HepG2 (cell line): ENCODE measurements at regions not wholly inside any gene's neighbourhood (a gene's known extent, or its start where the extent isn't known, plus 50 kb on each side); places are given as distances from the start of the nearest gene placed in this dataset.

Source experiments
- ATAC-seq: fragments of 200-7000 bp; cut with Tn5 transposase; 3 replicates; pipeline ENCODE4 v1.9.1; 2020; ENCODE audit warnings: mild to moderate bottlenecking, moderate library complexity
- BruUV-seq: library from RNA; stranded (reverse); fragments of 400-500 nt; replicated peaks from 2 replicates; lab custom pipeline; 2021; lab: Mats Ljungman, UMichigan
- CTCF ChIA-PET: fragments of 300-600 bp; formaldehyde crosslinking; extraction: SDS; loops from one replicate; lab custom pipeline; 2021; ENCODE audit warnings: low total read pairs, inconsistent platforms, low intra/inter-chr PET ratio; lab: Yijun Ruan, JAX
- POLR2A ChIA-PET: fragments of 350-600 bp; sonication (Branson Sonifier 250); formaldehyde crosslinking; loops from one replicate; lab custom pipeline; 2020; ENCODE audit warnings: antibody characterized with exemption, inconsistent platforms; lab: Yijun Ruan, JAX
- DNase-seq: peaks from one replicate; pipeline ENCODE4 v3.0.0-alpha.2; 2015; ENCODE audit warnings: low spot score
- FAIRE-seq: peaks from 3 replicates; lab custom pipeline; 2011; peaks lifted over from hg19 to GRCh38; lab: Jason Lieb, UNC
- H2AFZ ChIP-seq: one replicate; pipeline ENCODE4 v1.6.1; 2011; ENCODE audit warnings: low read length, inconsistent platforms
- H3K27ac ChIP-seq: fragments of 300-600 bp; 3 replicates; pipeline ENCODE4 v1.8.0; 2011; ENCODE audit warnings: mixed run types, mild to moderate bottlenecking, mixed read lengths, low read length, inconsistent platforms; ENCODE audit not compliant: insufficient read depth; ENCODE audit errors: extremely low read length
- H3K27me3 ChIP-seq, 2 experiments: fragments of 200-600 bp in 1 of 2; 2 replicates in 1 of 2; 3 replicates in 1 of 2; pipeline versions ENCODE4 v1.6.0 to v1.8.0; 2011; ENCODE audit warnings: low read length in 2 of 2, mild to moderate bottlenecking in 2 of 2, moderate library complexity in 2 of 2, inconsistent platforms in 1 of 2; ENCODE audit not compliant: insufficient read depth in 2 of 2, control insufficient read depth in 1 of 2
- H3K36me3 ChIP-seq, 2 experiments: fragments of 200-600 bp in 1 of 2; replicated peaks in 1 of 2; 2 replicates in 1 of 2; 3 replicates in 1 of 2; pipeline versions ENCODE4 v1.5.1 to v1.8.0; 2011; ENCODE audit warnings: low read length in 2 of 2, inconsistent platforms in 1 of 2; ENCODE audit not compliant: insufficient read depth in 2 of 2, control insufficient read depth in 1 of 2
- H3K4me1 ChIP-seq: 2 replicates; pipeline ENCODE4 v1.5.1; 2012; ENCODE audit warnings: low read length, inconsistent platforms; ENCODE audit not compliant: insufficient read depth
- H3K4me2 ChIP-seq: 2 replicates; pipeline ENCODE4 v1.6.0; 2011; ENCODE audit warnings: low read depth, low read length, inconsistent platforms
- H3K4me3 ChIP-seq, 3 experiments: fragments of 200-600 bp in 1 of 3; sonication (generic), shearing (Covaris generic) in 1 of 3; replicated peaks in 1 of 3; 2 replicates each; pipeline ENCODE4 v1.5.1; 2011 to 2016; ENCODE audit warnings: low read length in 3 of 3, inconsistent platforms in 2 of 3, low read depth in 2 of 3, mild to moderate bottlenecking in 2 of 3, control low read depth in 1 of 3, mixed read lengths in 1 of 3; ENCODE audit not compliant: insufficient read depth in 1 of 3
- H3K79me2 ChIP-seq: one replicate; pipeline ENCODE4 v1.6.1; 2011; ENCODE audit warnings: low read length, inconsistent platforms; ENCODE audit not compliant: insufficient read depth
- H3K9ac ChIP-seq: 2 replicates; pipeline ENCODE4 v1.6.0; 2011; ENCODE audit warnings: mild to moderate bottlenecking, low read depth, low read length, inconsistent platforms; ENCODE audit not compliant: insufficient read depth
- H3K9me3 ChIP-seq: 2 replicates; pipeline ENCODE4 v1.5.1; 2012; ENCODE audit warnings: mild to moderate bottlenecking, low read length
- H4K20me1 ChIP-seq: 2 replicates; pipeline ENCODE4 v1.6.0; 2011; ENCODE audit warnings: inconsistent platforms, mild to moderate bottlenecking, low read length, moderate library complexity; ENCODE audit not compliant: insufficient read depth
- ARID4A ChIP-seq: sonication (generic); formaldehyde crosslinking; IDR thresholded peaks from 2 replicates; pipeline ENCODE4 v1.5.0; 2020; ENCODE audit warnings: mild to moderate bottlenecking, missing genetic modification reagents, borderline replicate concordance
- ARNT2 ChIP-seq: sonication (generic); formaldehyde crosslinking; IDR thresholded peaks from 2 replicates; pipeline ENCODE4 v1.8.0; 2022; ENCODE audit warnings: mild to moderate bottlenecking, low read depth, missing genetic modification reagents, moderate library complexity
- ATF7 ChIP-seq, 2 experiments: fragments of 450-650 bp in 1 of 2; sonication (generic) in 1 of 2; formaldehyde crosslinking in 1 of 2; IDR thresholded peaks; 2 replicates each; pipeline versions ENCODE4 v1.4.0 to v1.6.1; 2016 to 2020; ENCODE audit warnings: antibody characterized with exemption in 1 of 2, mild to moderate bottlenecking in 1 of 2, missing genetic modification reagents in 1 of 2
- EHMT2 ChIP-seq: fragments of 200-600 bp; sonication (generic); IDR thresholded peaks from 2 replicates; pipeline ENCODE4 v1.7.0; 2017; ENCODE audit warnings: antibody characterized with exemption, low read depth, low read length, borderline replicate concordance
- MEF2D ChIP-seq: sonication (generic); formaldehyde crosslinking; IDR thresholded peaks from 2 replicates; pipeline ENCODE4 v1.5.1; 2020; ENCODE audit warnings: mild to moderate bottlenecking, missing genetic modification reagents
- MTF1 ChIP-seq: sonication (generic); formaldehyde crosslinking; IDR thresholded peaks from 2 replicates; pipeline ENCODE4 v1.5.0; 2020; ENCODE audit warnings: missing genetic modification reagents
- NFIB ChIP-seq: sonication (generic); formaldehyde crosslinking; IDR thresholded peaks from 2 replicates; pipeline ENCODE4 v1.9.0; 2021; ENCODE audit warnings: missing genetic modification reagents, mild to moderate bottlenecking, borderline replicate concordance
- RAD21 ChIP-seq: fragments of 450-650 bp; formaldehyde crosslinking; IDR thresholded peaks from 2 replicates; pipeline ENCODE4 v1.5.0; 2020; ENCODE audit warnings: mild to moderate bottlenecking
- SMC3 ChIP-seq: IDR thresholded peaks from 2 replicates; pipeline ENCODE4 v1.6.1; 2011; ENCODE audit warnings: low read length, improper control_type of control experiment
- ZNF318 ChIP-seq: sonication (generic); formaldehyde crosslinking; IDR thresholded peaks from 2 replicates; pipeline ENCODE4 v1.4.0; 2020; ENCODE audit warnings: mild to moderate bottlenecking, missing genetic modification reagents
- ZNF501 ChIP-seq: sonication (generic); formaldehyde crosslinking; IDR thresholded peaks from 2 replicates; pipeline ENCODE4 v1.5.1; 2020; ENCODE audit warnings: mild to moderate bottlenecking, moderate library complexity, missing genetic modification reagents
- WGBS: methylation state at CpG from one replicate; pipeline ENCODE4 v1.1.6; 2017; ENCODE audit warnings: low lambda C conversion rate; 5-methylcytosine and 5-hydroxymethylcytosine counted together
- in situ Hi-C: cut with HindIII; loops from 2 replicates; pipeline ENCODE4 v1.10.0; 2017; ENCODE audit warnings: low pct_unique_long_range_greater_than_20kb; ENCODE audit not compliant: extremely low pct_ligation_motif_present
- intact Hi-C: fragments of 100-400 bp; cut with micrococcal nuclease; formaldehyde crosslinking; loops from one replicate; pipeline ENCODE4 v1.10.0; 2022; ENCODE audit not compliant: unreplicated experiment

GRCh38 chr2:118202707-118203303 is 114.5 kb downstream of the INSIG2 start:
- in situ Hi-C loops = no loop called here
- H2AFZ ChIP-seq = no peak overlapping the region
- no peak overlapping the region for H3K27ac ChIP-seq
- H3K4me2 ChIP-seq = no peak overlapping the region
- intact Hi-C loops = loop anchor here (1.0 to 5.0 kb wide), 2 partner anchors 156 to 664 kb away; no protein-coding TSS in a partner anchor
- no peak overlapping the region for H3K4me3 ChIP-seq
- H3K4me1 ChIP-seq = no peaks in the 10 kb centered on the region
- H3K36me3 ChIP-seq = no peaks in the 10 kb centered on the region
- no TSS peak for BruUV-seq
- ATAC-seq (peak; percentile 96), DNase-seq (peak; percentile 54), FAIRE-seq (peak; percentile 82)
- WGBS = 15% methylated on average over 8 of the region's 8 CpGs
- no peaks in the 10 kb centered on the region for H3K9me3 ChIP-seq
- H4K20me1 ChIP-seq = no peaks in the 10 kb centered on the region
- H3K9ac ChIP-seq = no peak overlapping the region
- no peaks in the 10 kb centered on the region for H3K79me2 ChIP-seq
- ChIA-PET POLR2A (no interaction called here), CTCF (interaction anchor here (0.9 to 1.6 kb wide), 3 partner anchors 156 to 662 kb away, joined by 3 to 9 read pairs (median 3); no protein-coding TSS in a partner anchor)
- H3K27me3 ChIP-seq = no peaks in the 10 kb centered on the region
- TF ChIP-seq MEF2D = 0 out of 2 replicates have a peak, but pooled peaks have one; percentile 28
- TF ChIP-seq EHMT2 = no peak
- TF ChIP-seq ATF7 (IDR thresholded peaks at IDR 0.05) = no peak
- no peak for TF ChIP-seq ATF7 (CRISPR knock-in tag; IDR thresholded peaks at IDR 0.05)
- peak; percentile 43; the same call in 1 of the 2 replicates for TF ChIP-seq ARNT2 (CRISPR knock-in tag)
- peak; percentile 69; the same call in 1 of the 2 replicates for TF ChIP-seq SMC3
- 0 out of 2 replicates have a peak, but pooled peaks have one; percentile 17 for TF ChIP-seq ARID4A (CRISPR knock-in tag)
- TF ChIP-seq RAD21 = 0 out of 2 replicates have a peak, but pooled peaks have one; percentile 45
- 0 out of 2 replicates have a peak, but pooled peaks have one; percentile 20 for TF ChIP-seq ZNF318
- TF ChIP-seq ZNF501 (CRISPR knock-in tag) = 0 out of 2 replicates have a peak, but pooled peaks have one; percentile 46
- no peak for TF ChIP-seq NFIB (CRISPR knock-in tag)
- TF ChIP-seq MTF1 (CRISPR knock-in tag) = no peak
